HG03571 (cell line): ENCODE measurements at regions not wholly inside any gene's neighbourhood (a gene's known extent, or its start where the extent isn't known, plus 50 kb on each side); places are given as distances from the start of the nearest gene placed in this dataset.
"Not testable (repeated sequence)": the region's sequence is repeated elsewhere in the genome, so short reads cannot be mapped to it uniquely, and the experiment has no call there.

Experiments
- ATAC-seq: cut with Tn5 transposase; IDR thresholded peaks from one replicate; pipeline ENCODE4 v1.9.1; 2021; ENCODE audit not compliant: unreplicated experiment

DNA sequence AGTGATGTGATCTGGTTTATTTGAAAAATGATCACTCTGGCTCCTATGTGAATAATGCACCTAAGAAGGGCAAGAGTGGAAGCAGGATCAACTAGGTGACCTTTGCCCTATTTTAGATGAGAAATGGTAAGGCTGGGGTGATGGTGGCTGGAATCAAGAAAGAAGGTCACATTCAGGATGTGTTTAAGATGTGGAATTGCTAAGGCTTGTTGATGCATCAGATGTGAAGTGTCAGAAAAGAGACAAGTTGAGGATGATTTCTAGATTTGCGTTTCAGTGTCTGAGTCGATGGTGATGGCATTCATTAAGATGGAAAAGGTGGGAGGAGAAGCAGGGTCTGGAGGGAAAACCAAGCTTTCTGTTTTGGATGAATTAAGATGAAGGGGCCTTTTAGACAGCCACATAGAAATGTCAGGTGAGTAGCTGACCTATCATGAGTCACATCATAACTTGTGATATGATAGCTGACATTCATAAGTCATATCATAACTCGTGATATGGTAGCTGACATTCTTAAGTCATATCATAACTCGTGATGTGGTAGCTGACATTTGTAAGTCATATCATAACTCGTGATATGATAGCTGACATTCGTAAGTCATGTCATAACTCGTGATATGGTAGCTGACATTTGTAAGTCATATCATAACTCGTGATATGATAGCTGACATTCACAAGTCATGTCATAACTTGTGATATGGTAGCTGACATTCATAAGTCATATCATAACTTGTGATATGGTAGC lies 101.2 kb upstream of the SEC11C start:
- ATAC-seq = no peak

DNA sequence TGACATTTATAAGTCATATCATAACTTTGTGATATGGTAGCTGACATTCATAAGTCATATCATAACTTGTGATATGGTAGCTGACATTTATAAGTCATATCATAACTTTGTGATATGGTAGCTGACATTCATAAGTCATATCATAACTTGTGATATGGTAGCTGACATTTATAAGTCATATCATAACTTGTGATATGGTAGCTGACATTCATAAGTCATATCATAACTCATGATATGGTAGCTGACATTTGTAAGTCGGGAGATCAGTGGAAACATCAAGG lies 100.7 kb upstream of the SEC11C start:
- not testable (repeated sequence) for ATAC-seq

DNA sequence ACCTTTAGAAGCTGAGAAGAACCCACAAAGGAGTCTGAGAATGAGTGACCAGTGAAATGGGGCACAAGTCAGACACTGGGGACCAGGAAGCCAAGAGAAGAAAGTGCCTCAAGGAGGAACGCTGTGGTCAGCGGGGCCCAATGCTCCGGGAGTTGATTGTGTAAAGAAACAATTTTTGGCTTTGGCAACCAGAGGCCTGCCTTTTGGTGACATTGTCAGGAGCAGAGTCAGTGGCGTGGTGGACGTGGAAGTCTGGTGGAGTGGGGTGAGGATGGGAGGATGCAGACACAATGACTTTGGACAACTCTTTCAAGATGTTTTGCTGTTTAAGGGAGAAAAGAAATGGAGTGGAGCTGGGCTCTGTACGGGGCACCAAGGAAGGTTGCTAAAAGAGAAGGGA lies 100.2 kb upstream of the SEC11C start:
- no peak for ATAC-seq

DNA sequence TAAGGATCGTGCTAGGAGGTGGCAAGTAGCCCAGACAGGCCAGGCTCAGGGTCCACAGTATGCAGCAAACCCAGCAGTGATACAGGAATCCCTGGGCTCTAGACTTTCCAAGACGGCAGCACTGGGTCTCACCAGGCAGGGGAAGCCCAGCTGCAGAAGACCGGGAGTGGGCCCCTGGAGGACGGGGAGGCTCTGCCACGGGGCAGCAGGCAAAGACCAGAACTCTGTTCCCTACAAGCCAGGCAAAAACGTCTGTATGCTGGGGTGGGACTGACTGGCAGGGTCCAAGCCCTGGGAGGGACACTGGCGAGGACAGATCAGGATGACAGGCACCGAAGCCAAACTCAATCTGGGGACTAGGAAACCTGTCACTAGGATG lies 98.9 kb upstream of the SEC11C start:
- ATAC-seq = no peak

DNA sequence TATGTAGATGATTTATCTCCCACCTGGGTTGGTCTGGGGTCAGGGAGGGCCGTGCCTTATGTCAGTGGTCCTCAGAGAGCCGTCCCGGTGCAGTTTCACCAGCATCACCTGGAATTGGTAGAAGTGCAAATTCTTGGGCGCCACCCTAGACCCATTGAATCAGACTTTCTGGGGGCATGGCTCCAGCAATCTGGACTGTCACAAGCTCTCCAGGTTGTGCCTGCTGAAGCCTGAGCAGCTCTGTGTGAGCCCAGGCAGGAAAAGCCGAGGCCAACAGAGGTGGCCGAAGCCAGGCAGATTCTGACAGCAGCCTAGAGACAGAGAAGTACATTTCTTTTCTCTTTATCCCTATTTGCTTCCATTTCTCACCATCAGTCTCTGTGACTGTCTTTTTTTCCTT lies 98.4 kb upstream of the SEC11C start:
- ATAC-seq = no peak

DNA sequence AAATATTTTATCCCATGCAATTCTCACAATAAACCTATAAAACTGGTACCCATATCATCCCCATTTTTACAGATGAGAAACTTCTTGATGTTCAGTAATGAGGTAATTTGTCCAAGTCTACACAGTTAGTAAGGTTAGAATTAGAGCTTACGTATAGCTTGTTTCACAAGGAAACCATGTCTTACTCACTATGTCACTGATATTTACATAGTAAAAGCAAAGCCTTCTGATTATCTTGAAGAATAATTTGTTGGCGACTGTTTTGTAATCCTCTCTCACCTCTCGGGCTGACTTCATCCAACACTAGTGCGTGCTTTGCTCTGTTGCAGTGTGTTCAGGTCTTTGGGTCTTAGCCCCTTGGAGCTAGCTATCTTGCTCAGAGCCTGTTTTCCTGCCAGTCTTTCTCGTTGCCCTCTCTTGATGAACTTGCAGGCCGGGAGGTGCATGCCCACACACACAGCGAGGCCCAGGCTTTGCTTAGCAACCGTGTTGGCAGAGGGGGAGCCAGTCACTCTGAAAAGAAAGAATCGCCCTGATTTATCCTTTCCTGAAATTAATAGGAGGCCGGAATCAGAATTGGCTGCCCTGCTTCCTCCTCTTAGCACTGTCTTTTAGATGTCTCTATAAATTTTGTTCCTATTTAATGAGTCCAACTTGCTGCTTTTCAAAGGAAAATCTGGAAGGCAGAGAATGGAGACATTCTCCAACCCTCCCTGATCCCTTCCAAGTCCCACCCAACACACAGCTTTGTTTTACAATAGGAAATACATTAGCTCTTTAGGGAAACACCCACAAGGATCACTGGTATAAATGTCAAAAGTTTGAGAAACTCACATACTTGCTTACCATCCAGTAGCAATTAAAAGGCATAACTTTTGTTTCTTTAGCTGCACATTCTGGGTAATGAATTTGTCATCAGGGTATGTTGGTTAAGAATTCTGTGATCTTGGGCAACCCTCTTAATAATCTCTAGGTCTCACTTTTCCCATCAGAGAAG lies 97.6 kb upstream of the SEC11C start:
- ATAC-seq = no peak

DNA sequence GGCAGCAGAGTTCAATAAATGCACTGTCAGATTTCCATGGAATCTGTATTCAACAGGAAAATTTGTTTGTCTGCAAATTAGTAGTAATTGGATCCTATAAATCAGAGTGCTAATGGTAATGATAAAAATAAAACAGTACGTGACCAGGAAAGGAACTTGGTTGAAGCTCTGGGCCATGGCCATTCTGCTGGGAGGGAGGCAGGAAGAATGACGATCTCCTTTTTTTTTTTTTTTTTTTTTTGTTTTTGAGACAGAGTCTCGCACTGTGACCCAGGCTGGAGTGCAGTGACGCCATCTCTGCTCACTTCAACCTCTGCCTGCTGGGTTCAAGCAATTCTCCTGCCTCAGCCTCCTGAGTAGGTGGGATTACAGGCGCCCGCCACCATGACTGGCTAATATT lies 94.8 kb upstream of the SEC11C start:
- ATAC-seq = no peak

DNA sequence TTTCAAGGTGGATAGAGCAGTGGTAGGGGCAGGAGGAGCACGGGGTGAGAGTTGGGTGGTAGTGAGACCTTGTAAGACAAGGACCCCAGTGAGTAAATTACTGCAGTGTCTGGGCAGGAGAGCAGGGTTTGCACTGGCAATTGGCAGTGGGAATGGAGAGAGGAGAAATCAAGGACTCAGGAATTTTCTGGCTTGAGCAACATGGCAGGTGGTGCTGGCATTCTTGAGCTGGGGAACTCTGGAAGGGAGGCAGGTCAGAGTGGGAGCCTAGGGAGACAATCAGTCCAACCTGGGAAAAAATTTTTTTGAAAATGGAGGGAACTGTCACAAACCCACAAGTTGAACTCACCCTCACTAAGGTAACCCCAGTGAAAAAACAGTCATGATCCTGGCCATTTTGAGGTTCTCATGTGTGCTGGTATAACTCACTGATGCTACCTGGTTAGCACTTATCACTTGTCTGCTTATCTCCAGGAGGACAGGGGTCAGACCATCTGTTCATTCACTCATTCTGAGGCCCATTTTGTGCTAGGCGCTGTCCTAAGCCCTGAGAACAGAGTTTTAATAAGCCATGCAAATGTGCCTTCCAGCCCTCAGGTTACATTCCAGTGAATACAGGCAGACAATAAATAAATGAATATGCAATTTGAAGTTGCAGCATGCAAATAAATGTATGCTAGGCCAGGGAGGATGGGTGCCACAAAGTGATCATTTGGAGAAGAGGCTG lies 92.2 kb upstream of the SEC11C start:
- ATAC-seq = no peak

DNA sequence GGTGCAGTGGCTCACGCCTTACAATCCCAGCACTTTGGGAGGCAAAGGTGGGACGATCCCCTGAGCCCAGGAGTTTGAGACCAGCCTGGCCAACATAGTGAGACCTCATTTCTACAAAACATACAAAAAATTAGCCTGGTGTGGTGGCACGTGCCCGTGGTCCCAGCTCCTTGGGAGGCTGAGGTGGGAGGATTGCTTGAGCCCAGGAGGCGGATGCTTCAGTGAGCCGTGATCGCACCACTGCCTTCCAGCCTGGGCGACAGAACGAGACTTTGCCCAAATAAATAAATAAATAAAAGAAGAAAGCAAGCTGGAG lies 91.7 kb upstream of the SEC11C start:
- ATAC-seq = no peak

DNA sequence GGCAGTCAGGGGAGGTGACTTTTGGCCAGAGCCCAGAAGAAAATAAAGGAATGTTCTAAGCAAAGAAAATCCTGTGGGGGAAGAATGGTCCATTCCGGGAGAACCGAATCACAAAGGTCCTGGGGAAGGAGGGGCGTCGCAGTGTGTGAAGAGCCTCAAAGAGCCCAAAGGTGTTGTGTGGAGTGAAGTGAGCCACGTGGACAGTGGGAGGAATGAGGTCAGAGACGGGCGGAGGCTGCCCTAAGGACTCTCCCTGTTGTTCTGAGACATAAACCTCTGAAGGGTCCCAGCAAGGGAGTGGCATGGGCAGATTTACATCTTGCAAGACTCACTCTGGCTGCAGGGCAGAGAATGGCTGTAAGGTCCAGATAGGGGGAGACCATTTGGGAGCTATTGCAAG lies 91.3 kb upstream of the SEC11C start:
- ATAC-seq = no peak

DNA sequence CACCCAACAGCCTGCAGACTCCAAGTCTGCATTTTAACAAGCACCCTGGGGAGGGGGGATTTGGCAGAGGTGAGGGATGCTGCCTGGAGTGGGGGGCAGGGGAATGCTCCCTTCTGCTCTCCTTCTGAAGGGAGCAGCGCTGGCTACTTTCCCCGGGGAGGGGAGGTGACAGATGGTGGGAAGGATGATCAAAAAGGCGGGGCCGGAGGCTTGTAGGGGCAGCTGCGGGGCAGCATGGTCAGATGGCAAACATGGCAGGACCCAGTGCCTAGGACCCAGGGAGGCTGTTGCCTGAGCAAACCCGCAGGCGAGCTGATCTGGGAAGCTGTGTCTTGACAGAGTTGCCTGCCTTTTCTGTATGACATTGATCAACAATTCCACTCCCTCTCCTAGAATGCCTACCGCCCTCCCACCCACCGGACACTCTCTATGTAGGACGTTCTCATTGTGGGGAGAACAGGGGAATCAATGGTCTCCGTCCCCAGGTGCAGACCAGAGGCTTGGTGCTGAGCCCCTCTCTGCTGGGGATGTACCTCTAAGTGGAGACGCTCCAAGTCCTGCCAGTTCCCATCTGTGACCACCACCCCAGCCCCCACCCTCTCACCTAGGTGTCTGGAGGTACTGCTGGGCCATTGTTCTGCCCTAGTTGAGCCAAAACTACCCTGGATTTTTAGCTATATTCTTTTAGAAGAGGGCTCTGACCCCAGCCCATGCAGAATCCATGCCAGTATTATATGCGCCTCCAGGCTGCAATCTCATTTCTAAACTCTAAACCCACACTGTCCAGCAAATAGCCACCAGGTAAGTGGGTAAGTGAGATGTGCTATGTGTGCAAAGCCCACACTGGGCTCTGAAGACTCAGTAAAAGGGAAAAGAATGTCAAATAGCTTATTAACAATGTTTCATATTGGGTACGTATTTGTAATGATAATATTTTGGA lies 89.7 kb upstream of the SEC11C start:
- ATAC-seq = no peak

DNA sequence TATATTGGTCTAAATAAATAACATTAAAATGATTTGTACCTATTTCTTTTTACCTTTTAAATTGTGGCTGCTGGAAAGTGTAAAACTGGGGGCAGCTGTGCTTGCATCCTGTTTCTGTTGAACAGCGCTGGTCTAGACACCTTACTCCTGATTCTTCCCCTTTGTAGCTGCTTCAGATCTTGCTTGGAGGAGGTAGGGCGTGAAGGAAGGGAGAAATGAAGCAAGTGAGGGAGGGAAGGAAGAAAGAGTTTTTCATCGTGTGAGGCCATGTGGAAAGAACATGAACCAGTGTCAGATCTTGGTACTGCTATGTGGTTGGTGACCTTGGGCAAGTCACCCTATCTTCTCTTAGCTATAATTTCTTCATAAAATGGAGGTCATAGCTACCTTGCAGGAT lies 89.0 kb upstream of the SEC11C start:
- no peak for ATAC-seq

DNA sequence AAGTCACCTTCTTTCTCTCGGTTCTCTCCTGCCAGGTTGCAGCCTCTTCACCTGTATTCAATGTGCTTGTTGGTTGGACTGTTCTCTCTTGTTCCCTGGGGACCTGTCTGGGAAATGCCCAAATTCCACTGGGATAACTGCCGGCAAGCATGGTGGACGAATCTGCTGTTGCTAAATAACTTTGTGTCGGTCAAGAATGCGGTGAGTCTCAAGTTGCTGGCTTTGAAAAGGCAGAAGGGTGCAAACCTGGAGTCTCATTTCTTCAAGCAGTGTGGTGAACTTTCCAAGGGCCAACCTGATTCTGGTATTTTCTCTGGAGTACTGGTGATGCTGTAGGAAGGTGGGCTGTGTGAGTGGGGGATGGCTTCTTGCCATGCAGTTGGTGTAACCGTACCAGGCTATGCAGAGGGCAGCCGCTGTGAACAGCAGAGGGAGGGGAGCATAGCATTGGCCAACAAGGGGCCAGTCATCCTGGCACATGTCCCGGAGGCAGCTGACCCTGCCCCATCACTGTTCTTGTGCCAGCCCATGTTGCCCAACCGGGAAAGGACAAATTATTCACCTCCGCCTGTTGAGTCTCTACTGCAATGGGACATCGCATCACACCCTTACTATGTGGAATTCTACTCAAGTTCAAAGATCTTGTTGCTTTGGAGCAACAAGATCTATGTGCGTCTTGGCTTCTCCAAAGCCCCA lies 88.1 kb upstream of the SEC11C start:
- no peak for ATAC-seq

DNA sequence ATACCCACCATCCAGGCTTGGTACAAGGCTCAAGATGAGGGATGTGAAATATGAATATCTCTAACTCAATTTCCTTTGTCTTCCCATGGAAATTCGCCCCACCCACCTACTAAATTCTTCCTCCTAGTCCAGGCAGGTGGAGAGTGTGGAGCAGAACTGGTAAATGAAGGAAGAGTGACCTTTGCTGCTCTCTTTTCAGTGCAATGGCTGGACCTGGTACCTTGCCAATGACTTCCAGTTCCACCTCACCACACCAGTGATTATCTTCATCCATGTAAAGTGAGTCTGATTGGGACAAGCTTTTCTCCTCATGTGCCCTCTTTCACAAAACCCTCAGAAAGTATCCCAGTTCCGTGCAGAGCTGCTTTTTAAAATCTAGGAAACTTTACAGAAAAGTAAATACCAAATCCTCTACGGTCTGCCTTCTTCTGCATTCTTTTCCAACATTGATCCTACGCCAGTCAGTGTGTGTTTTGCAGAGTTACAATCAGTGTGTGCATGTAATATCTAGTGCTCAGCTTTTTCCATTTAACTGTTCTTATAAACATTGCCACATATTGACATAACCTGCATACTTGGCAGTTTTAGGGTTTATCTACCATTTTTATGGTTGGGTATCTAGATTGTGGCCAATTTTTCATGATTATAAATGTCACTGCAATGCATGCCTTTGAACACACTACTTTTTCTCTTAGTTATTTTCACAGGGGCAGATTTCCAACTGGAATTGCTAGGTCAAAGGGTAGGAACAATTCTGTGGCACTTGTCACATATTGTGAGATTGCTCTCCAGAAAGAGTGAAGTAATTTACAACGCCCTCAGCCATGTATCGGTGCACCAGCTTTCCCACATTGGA lies 86.5 kb upstream of the SEC11C start:
- ATAC-seq = no peak

DNA sequence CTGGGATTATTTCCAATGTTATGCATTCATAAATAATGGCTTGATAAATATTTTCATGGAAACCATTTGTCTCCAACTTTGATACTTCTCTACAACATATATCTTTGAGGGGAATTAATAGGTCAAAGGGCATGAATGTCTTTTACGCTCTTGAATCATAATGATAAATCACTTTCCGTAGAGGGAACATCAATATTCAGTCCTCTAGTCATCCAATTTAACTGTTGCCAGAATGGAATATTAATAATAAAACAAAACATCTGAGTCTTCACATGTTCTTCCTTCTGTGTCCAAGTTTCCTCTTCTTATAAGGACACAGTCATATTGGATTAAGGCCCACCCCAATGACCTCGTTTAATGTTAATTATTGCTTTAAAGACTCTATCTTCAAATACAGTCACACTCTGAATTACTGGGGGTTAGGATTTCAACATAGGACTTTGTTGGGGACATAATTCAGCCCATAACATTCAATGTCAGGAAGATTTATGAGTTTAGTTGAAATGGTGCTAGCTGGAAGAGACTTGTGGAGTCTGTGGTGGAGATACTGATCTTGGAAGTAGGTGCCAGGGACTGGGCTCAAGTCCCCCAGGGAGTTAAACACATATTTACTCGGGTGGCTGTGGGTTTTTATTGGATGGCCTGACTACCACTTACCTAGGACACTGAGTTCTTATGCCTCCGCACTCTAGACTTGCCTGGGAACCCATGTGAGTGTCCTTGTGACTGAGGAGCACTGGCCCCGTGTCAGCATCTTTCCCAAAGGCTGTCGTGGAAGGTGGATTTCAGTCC lies 85.0 kb upstream of the SEC11C start:
- ATAC-seq = no peak

DNA sequence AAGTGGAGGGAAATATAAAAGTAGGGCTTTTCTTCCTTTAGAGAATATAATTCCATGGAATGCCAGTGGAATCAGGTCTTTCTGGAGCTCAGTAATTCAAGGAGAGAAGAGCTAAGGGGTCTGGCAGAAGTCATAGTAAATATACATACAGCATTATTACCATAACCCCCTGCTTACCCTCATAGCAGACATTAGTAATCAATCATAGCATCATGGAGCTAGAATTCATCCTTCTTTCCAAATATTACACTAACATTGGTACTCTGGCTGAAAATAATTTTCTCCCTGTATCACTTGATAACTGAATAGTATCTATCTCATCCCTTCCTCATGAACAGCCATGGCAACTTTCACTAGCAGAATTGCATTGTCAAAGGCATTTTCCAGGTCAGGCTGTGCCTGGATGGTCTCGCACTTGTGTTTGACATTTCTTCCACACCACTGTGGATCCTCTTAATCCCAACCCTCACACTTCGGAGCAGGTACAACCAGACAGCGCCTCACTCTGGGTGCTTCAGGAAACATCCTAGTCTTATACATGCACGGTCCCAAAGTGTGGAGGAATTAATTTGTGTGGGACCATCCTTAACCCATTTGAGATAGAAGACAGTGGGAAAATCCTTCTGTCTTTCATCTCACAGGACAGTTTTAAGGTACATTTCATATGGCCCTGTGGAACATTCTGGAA lies 84.2 kb upstream of the SEC11C start:
- no peak for ATAC-seq

DNA sequence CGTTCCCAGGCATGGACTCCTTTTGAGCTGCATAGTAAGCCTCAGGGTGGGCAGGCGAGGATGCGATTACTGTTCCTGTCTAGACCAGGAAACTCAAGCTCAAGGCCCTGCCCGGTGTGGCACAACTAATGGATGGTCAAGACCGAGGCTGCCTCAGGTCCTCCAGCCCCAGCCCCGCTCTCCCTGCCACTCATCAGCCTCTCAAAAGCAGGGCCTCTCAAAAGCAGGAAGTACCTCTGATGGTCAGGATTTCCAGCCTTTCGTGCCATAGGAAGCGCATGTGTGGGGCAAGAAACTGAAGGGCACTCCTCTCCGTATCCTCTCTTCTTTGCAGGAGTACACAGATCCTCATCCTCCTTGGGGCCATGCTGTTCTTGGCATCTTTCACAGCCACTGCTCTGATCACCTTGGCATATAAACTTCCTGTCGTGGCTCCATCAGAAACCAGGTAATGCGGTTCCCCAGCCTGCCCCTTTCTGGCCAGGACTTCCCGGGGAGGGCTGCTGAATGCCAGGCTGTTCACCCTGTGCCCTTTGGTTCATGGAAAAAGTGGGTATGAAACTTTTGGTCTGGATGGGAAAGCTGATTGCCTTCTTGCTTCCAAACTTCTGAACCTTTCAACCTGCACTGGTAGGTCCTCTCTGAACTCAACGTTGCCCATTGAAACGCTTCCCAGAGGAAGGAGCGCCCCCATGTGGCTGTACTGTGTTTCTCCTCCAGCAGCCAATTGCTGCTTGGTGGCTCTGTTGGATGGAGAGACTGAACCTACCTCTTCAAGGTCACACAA lies 82.8 kb upstream of the SEC11C start:
- ATAC-seq = no peak
